ENCODE measurements at regions not wholly inside any gene's neighbourhood (a gene's known extent, or its start where the extent isn't known, plus 50 kb on each side); places are given as distances from the start of the nearest gene placed in this dataset.
"Not testable (repeated sequence)": the region's sequence is repeated elsewhere in the genome, so short reads cannot be mapped to it uniquely, and the experiment has no call there.

DNA sequence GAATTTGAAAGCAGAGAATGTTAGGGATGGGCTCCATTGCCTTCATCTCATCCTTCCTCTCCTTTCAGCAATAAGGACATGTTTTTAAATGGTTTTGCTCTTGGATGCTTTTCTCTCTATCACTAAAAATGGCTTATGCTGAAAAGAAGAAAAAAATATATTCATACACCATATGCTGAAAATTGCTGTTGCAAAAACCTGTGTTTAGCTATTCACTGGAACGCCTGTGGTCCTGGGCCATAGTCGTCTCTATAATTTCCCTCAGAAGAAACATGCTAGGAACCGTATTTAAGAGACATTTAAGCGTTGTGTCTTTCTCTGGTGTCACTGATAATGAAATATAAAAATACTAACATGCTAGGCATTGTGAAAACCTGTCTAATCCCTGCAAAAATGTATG is 324.9 kb downstream of the TSN start:
- intact Hi-C loops (cut with micrococcal nuclease) = no loop called here
- no peaks in the 10 kb centered on the region for H3K27me3 Mint-ChIP-seq (ENCODE audit: low read depth in 2 of 2)
- no peaks in the 10 kb centered on the region for H3K9me3 Mint-ChIP-seq
- Histone ChIP-seq H3K27me3 (ENCODE audit: control insufficient read depth, insufficient read depth, low read length) (no peaks in the 10 kb centered on the region), H3K36me3 (ENCODE audit: control insufficient read depth, insufficient read depth, low read length) (no peaks in the 10 kb centered on the region), H3K4me3 (ENCODE audit: low read length) (no peak overlapping the region), H3K9me3 (ENCODE audit: control insufficient read depth, insufficient read depth, low read length) (no peaks in the 10 kb centered on the region), H3K27ac (ENCODE audit: low read length) (no peak overlapping the region), H3K4me1 (ENCODE audit: control insufficient read depth, insufficient read depth, low read length) (no peaks in the 10 kb centered on the region)
- no peaks in the 10 kb centered on the region for H3K36me3 Mint-ChIP-seq
- TF ChIP-seq, protein P1, sequence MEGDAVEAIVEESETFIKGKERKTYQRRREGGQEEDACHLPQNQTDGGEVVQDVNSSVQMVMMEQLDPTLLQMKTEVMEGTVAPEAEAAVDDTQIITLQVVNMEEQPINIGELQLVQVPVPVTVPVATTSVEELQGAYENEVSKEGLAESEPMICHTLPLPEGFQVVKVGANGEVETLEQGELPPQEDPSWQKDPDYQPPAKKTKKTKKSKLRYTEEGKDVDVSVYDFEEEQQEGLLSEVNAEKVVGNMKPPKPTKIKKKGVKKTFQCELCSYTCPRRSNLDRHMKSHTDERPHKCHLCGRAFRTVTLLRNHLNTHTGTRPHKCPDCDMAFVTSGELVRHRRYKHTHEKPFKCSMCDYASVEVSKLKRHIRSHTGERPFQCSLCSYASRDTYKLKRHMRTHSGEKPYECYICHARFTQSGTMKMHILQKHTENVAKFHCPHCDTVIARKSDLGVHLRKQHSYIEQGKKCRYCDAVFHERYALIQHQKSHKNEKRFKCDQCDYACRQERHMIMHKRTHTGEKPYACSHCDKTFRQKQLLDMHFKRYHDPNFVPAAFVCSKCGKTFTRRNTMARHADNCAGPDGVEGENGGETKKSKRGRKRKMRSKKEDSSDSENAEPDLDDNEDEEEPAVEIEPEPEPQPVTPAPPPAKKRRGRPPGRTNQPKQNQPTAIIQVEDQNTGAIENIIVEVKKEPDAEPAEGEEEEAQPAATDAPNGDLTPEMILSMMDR (IDR thresholded peaks at IDR 0.05) = no peak
- DNase-seq (no peak), ATAC-seq (no peak)
- 85% methylated on average over 4 of the region's 4 CpGs for WGBS (ENCODE audit: insufficient coverage)
- H3K4me1 Mint-ChIP-seq = no peaks in the 10 kb centered on the region
- H3K27ac Mint-ChIP-seq = no peak overlapping the region
- H3K4me3 Mint-ChIP-seq = no peak overlapping the region

DNA sequence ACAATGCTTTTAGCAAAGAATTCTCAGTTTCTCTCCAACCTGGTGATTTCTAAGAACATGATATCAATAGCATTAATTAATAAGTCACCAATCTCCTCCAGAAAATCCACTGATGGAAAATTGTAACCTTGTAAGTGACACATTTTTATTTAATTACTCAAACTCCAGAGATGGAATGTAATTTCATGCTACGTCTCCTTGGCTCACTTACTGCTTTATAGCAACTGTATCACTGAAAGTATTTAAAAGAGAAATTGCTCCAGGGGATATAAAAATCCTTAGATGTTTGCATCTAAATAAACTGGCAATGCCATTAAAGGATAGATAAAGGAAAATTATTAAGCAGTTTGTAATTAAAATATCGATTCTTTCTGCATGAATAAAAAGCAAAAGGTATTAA is 325.4 kb downstream of the TSN start:
- WGBS (ENCODE audit: insufficient coverage) = 75% methylated on average over 1 of the region's 2 CpGs
- no peak for DNase-seq
- H3K27me3 Mint-ChIP-seq (ENCODE audit: low read depth in 2 of 2) = no peaks in the 10 kb centered on the region
- H3K36me3 Mint-ChIP-seq = no peaks in the 10 kb centered on the region
- no peak for ATAC-seq
- intact Hi-C loops (cut with micrococcal nuclease) = no loop called here
- no peak overlapping the region for H3K4me3 Mint-ChIP-seq
- H3K9me3 Mint-ChIP-seq = peaks cover 0 to 4% of the 10 kb centered on the region in 2 donors
- H3K36me3 ChIP-seq (ENCODE audit: control insufficient read depth, insufficient read depth, low read length) = no peaks in the 10 kb centered on the region
- H3K27ac Mint-ChIP-seq = no peak overlapping the region
- H3K27ac ChIP-seq (ENCODE audit: low read length) = no peak overlapping the region
- no peaks in the 10 kb centered on the region for H3K9me3 ChIP-seq (ENCODE audit: control insufficient read depth, insufficient read depth, low read length)
- no peaks in the 10 kb centered on the region for H3K4me1 ChIP-seq (ENCODE audit: control insufficient read depth, insufficient read depth, low read length)
- no peak overlapping the region for H3K4me3 ChIP-seq (ENCODE audit: low read length)
- H3K4me1 Mint-ChIP-seq = no peaks in the 10 kb centered on the region
- TF ChIP-seq, protein P1 (IDR thresholded peaks at IDR 0.05) = no peak
- H3K27me3 ChIP-seq (ENCODE audit: control insufficient read depth, insufficient read depth, low read length) = no peaks in the 10 kb centered on the region

DNA sequence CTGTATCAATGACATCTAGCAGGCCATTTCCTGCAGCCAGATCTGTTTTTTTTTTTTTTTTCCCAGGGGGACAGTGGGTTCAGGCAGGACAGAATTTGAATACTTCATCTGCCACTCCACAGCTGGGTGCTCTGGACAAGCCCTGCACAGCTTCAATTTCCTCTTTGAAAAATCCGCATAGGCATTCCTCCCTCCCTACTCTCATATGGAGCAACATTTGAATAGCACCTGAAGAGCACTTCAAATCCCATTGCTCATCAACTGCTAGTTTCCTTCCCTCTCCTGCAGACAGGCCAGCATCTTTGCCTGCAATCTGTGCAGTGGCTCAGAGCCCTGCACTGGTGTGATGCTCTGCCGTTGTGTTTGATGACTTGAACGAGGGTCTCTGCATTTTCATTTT is 326.3 kb downstream of the TSN start:
- Mint-ChIP-seq H3K36me3 (no peaks in the 10 kb centered on the region), H3K27me3 (ENCODE audit: low read depth in 2 of 2) (no peaks in the 10 kb centered on the region), H3K4me3 (no peak overlapping the region), H3K9me3 (peaks cover 0 to 5% of the 10 kb centered on the region in 2 donors), H3K4me1 (no peaks in the 10 kb centered on the region), H3K27ac (no peak overlapping the region)
- ATAC-seq (no peak), DNase-seq (no peak)
- H3K27ac ChIP-seq (ENCODE audit: low read length) = no peak overlapping the region
- H3K4me1 ChIP-seq (ENCODE audit: control insufficient read depth, insufficient read depth, low read length) = no peaks in the 10 kb centered on the region
- no peaks in the 10 kb centered on the region for H3K36me3 ChIP-seq (ENCODE audit: control insufficient read depth, insufficient read depth, low read length)
- no peaks in the 10 kb centered on the region for H3K9me3 ChIP-seq (ENCODE audit: control insufficient read depth, insufficient read depth, low read length)
- WGBS (ENCODE audit: insufficient coverage) = 82% methylated on average over 3 of the region's 3 CpGs
- TF ChIP-seq, protein P1 (IDR thresholded peaks at IDR 0.05) = no peak
- H3K27me3 ChIP-seq (ENCODE audit: control insufficient read depth, insufficient read depth, low read length) = no peaks in the 10 kb centered on the region
- intact Hi-C loops (cut with micrococcal nuclease) = no loop called here
- no peak overlapping the region for H3K4me3 ChIP-seq (ENCODE audit: low read length)

DNA sequence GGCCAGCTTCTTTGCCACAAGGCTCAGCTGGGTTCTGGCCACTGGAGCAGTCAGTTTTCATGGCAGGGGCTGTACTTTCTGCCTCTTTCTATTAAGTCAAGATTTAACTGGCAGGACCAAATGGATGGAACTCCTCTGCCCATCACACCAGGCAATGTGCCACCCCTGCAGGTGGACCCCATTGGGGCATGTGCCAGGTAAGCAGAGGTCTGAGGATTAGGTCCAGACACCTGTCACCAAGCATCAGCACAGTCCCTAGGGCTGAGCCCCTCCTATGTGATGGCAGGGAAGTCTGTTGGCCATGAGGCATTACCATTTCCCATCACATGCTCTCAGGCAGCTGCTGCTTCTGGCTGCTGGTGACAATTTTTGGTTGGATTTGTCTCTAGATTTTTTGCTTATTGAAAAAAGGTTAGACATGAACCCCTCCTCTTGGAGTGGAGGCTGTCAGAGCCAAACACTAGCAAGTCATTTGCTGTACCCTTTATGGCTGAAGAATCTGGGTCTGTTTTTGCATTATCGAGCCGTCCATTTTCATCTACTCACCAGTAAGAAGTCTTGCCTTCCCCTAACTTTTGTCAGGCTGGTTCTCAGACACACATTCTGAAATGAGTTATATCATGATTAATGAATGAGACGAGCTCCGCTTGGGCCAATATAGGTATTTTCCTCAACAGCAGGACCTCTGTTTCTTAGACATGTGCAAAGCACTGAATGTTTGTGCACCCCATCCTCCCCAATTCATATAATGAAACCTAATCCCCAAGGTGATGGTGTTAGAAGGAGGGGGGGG is 328.0 kb downstream of the TSN start:
- WGBS (ENCODE audit: insufficient coverage) = 88% methylated on average over 4 of the region's 4 CpGs
- Mint-ChIP-seq H3K36me3 (no peaks in the 10 kb centered on the region), H3K9me3 (peaks cover 0 to 5% of the 10 kb centered on the region in 2 donors), H3K27me3 (ENCODE audit: low read depth in 2 of 2) (no peaks in the 10 kb centered on the region), H3K4me1 (no peaks in the 10 kb centered on the region), H3K4me3 (no peak overlapping the region), H3K27ac (no peak overlapping the region)
- no peak for ATAC-seq
- TF ChIP-seq, protein P1 (IDR thresholded peaks at IDR 0.05) = no peak
- Histone ChIP-seq H3K9me3 (ENCODE audit: control insufficient read depth, insufficient read depth, low read length) (no peaks in the 10 kb centered on the region), H3K27ac (ENCODE audit: low read length) (no peak overlapping the region), H3K36me3 (ENCODE audit: control insufficient read depth, insufficient read depth, low read length) (no peaks in the 10 kb centered on the region), H3K4me3 (ENCODE audit: low read length) (no peak overlapping the region), H3K27me3 (ENCODE audit: control insufficient read depth, insufficient read depth, low read length) (no peaks in the 10 kb centered on the region), H3K4me1 (ENCODE audit: control insufficient read depth, insufficient read depth, low read length) (no peaks in the 10 kb centered on the region)
- no peak for DNase-seq
- intact Hi-C loops (cut with micrococcal nuclease) = no loop called here

DNA sequence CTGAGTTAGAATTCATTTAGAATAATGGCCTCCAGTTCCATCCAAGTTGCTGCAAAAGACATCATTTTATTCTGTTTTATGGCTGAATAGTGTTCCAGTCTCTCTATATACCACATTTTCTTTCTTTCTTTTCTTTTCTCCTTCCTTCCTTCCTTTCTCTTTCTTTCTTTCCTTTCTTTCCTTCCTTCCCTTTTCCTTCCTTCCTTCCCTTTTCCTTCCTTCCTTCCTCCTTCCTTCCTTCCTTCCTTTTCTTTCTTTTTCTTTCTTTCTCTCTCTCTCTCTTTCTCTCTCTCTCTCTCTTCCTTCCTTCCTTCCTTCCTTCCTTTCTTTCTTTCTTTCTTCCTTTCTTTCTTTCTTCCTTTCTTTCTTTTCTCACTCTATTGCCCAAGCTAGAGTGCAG is 330.2 kb downstream of the TSN start:
- H3K36me3 Mint-ChIP-seq; ATAC-seq; DNase-seq; H3K4me1 ChIP-seq (ENCODE audit: control insufficient read depth, insufficient read depth, low read length); H3K27me3 Mint-ChIP-seq (ENCODE audit: low read depth in 2 of 2); H3K27me3 ChIP-seq (ENCODE audit: control insufficient read depth, insufficient read depth, low read length); H3K27ac ChIP-seq (ENCODE audit: low read length); H3K4me3 Mint-ChIP-seq; H3K4me1 Mint-ChIP-seq; intact Hi-C loops (cut with micrococcal nuclease); H3K4me3 ChIP-seq (ENCODE audit: low read length); H3K27ac Mint-ChIP-seq; H3K36me3 ChIP-seq (ENCODE audit: control insufficient read depth, insufficient read depth, low read length); H3K9me3 ChIP-seq (ENCODE audit: control insufficient read depth, insufficient read depth, low read length): not testable (repeated sequence)
- H3K9me3 Mint-ChIP-seq = peaks cover 3 to 12% of the 10 kb centered on the region in 2 donors

All from natural killer cell (primary cell).